Stomach (tissue), 4 donors: ENCODE measurements at regions not wholly inside any gene's neighbourhood (a gene's known extent, or its start where the extent isn't known, plus 50 kb on each side); places are given as distances from the start of the nearest gene placed in this dataset.

Source experiments
- EP300 ChIP-seq: sonication (generic); formaldehyde crosslinking; IDR thresholded peaks from one replicate; pipeline ENCODE4 v1.6.1; 2017; ENCODE audit warnings: antibody characterized with exemption
- TF ChIP-seq, protein P1 (sequence below), 7 experiments: fragments of 450-650 bp in 4 of 7; fragments of 200-600 bp in 3 of 7; sonication (generic) in 3 of 7; IDR thresholded peaks; one replicate each; pipeline ENCODE4 v1.5.1; 2016 to 2019; ENCODE audit warnings: antibody characterized with exemption in 7 of 7, control low read depth in 2 of 7, mild to moderate bottlenecking in 1 of 7

DNA sequence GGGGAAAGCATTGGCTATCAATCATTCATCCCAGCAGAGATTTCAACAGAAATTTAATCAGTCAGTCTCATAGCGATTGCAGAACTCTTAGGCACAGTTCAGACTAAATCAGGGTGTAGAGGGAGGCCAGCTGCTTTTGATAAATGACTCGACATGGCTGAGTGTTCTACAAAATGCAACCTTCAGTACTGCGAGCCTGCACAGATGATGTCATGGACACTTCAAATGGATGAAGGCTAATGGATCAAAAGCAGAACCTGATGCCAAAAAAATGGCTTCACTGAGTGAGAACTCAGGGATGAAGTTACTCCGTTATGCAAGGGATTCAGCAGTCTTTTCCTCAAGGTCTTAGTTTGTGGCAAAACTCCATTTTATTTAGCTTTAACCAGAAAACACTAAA, 167.3 kb downstream of the DACT1 start:
- TF ChIP-seq EP300: no peak
- TF ChIP-seq, protein P1, sequence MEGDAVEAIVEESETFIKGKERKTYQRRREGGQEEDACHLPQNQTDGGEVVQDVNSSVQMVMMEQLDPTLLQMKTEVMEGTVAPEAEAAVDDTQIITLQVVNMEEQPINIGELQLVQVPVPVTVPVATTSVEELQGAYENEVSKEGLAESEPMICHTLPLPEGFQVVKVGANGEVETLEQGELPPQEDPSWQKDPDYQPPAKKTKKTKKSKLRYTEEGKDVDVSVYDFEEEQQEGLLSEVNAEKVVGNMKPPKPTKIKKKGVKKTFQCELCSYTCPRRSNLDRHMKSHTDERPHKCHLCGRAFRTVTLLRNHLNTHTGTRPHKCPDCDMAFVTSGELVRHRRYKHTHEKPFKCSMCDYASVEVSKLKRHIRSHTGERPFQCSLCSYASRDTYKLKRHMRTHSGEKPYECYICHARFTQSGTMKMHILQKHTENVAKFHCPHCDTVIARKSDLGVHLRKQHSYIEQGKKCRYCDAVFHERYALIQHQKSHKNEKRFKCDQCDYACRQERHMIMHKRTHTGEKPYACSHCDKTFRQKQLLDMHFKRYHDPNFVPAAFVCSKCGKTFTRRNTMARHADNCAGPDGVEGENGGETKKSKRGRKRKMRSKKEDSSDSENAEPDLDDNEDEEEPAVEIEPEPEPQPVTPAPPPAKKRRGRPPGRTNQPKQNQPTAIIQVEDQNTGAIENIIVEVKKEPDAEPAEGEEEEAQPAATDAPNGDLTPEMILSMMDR (IDR thresholded peaks at IDR 0.05): no peak
